ENCODE measurements at regions not wholly inside any gene's neighbourhood (a gene's known extent, or its start where the extent isn't known, plus 50 kb on each side); places are given as distances from the start of the nearest gene placed in this dataset.

GRCh38 chr4:97475621-97476020, 667.7 kb downstream of the STPG2 start:
- Mint-ChIP-seq H3K4me1 (ENCODE audit: low read depth, unreplicated experiment) (no peaks in the 10 kb centered on the region), H3K27me3 (ENCODE audit: unreplicated experiment) (peaks cover 1% of the 10 kb centered on the region), H3K4me3 (ENCODE audit: unreplicated experiment) (no peak overlapping the region), H3K27ac (ENCODE audit: unreplicated experiment) (no peak overlapping the region), H3K9me3 (ENCODE audit: unreplicated experiment) (no peaks in the 10 kb centered on the region), H3K36me3 (ENCODE audit: unreplicated experiment) (no peaks in the 10 kb centered on the region)
- no peak for DNase-seq
- TF ChIP-seq CTCF (IDR thresholded peaks at IDR 0.05; ENCODE audit: partially characterized antibody, unreplicated experiment) = no peak

- Mint-ChIP-seq H3K4me1 (ENCODE audit: low read depth, unreplicated experiment) (no peaks in the 10 kb centered on the region), H3K27me3 (ENCODE audit: unreplicated experiment) (peaks cover 1% of the 10 kb centered on the region), H3K36me3 (ENCODE audit: unreplicated experiment) (no peaks in the 10 kb centered on the region), H3K27ac (ENCODE audit: unreplicated experiment) (no peak overlapping the region), H3K4me3 (ENCODE audit: unreplicated experiment) (no peak overlapping the region), H3K9me3 (ENCODE audit: unreplicated experiment) (no peaks in the 10 kb centered on the region)
- TF ChIP-seq CTCF (IDR thresholded peaks at IDR 0.05; ENCODE audit: partially characterized antibody, unreplicated experiment) = no peak
- DNase-seq = no peak
These were observed 665.3 kb downstream of the STPG2 start for GRCh38 chr4:97477974-97478373.

GRCh38 chr4:97479388-97479787, 663.9 kb downstream of the STPG2 start:
- H3K4me3 Mint-ChIP-seq (ENCODE audit: unreplicated experiment) = no peak overlapping the region
- TF ChIP-seq CTCF (IDR thresholded peaks at IDR 0.05; ENCODE audit: partially characterized antibody, unreplicated experiment) = no peak

GRCh38 chr4:97491856-97492255, 651.4 kb downstream of the STPG2 start:
- H3K27ac Mint-ChIP-seq (ENCODE audit: unreplicated experiment) = no peak overlapping the region
- no peaks in the 10 kb centered on the region for H3K36me3 Mint-ChIP-seq (ENCODE audit: unreplicated experiment)
- H3K4me3 Mint-ChIP-seq (ENCODE audit: unreplicated experiment) = no peak overlapping the region
- H3K4me1 Mint-ChIP-seq (ENCODE audit: low read depth, unreplicated experiment) = no peaks in the 10 kb centered on the region
- DNase-seq = no peak
- TF ChIP-seq CTCF (IDR thresholded peaks at IDR 0.05; ENCODE audit: partially characterized antibody, unreplicated experiment) = no peak
- H3K27me3 Mint-ChIP-seq (ENCODE audit: unreplicated experiment) = no peaks in the 10 kb centered on the region
- no peaks in the 10 kb centered on the region for H3K9me3 Mint-ChIP-seq (ENCODE audit: unreplicated experiment)

More at GRCh38 chr4:97479388-97479787, 663.9 kb downstream of the STPG2 start:
- Mint-ChIP-seq H3K27ac (ENCODE audit: unreplicated experiment) (no peak overlapping the region), H3K27me3 (ENCODE audit: unreplicated experiment) (peaks cover 1% of the 10 kb centered on the region), H3K4me1 (ENCODE audit: low read depth, unreplicated experiment) (no peaks in the 10 kb centered on the region), H3K9me3 (ENCODE audit: unreplicated experiment) (no peaks in the 10 kb centered on the region), H3K36me3 (ENCODE audit: unreplicated experiment) (no peaks in the 10 kb centered on the region)
- DNase-seq = no peak

- Mint-ChIP-seq H3K27ac (ENCODE audit: unreplicated experiment) (no peak overlapping the region), H3K4me3 (ENCODE audit: unreplicated experiment) (no peak overlapping the region), H3K9me3 (ENCODE audit: unreplicated experiment) (no peaks in the 10 kb centered on the region), H3K27me3 (ENCODE audit: unreplicated experiment) (no peaks in the 10 kb centered on the region), H3K36me3 (ENCODE audit: unreplicated experiment) (no peaks in the 10 kb centered on the region), H3K4me1 (ENCODE audit: low read depth, unreplicated experiment) (no peaks in the 10 kb centered on the region)
- no peak for DNase-seq
- no peak for TF ChIP-seq CTCF (IDR thresholded peaks at IDR 0.05; ENCODE audit: partially characterized antibody, unreplicated experiment)
These were observed 649.3 kb downstream of the STPG2 start for GRCh38 chr4:97493815-97494518.

Data from glutamatergic neuron (in vitro differentiated cells).